H9 (cell line): ENCODE measurements at regions not wholly inside any gene's neighbourhood (a gene's known extent, or its start where the extent isn't known, plus 50 kb on each side); places are given as distances from the start of the nearest gene placed in this dataset.

Experiments
- DNase-seq: peaks from one replicate; pipeline ENCODE4 v3.0.0-alpha.2; 2017
- H2AFZ ChIP-seq: one replicate; pipeline ENCODE4 v1.6.1; 2013; ENCODE audit warnings: mild to moderate bottlenecking, low read length, control low read depth, moderate library complexity
- H2AK5ac ChIP-seq: 2 replicates; pipeline ENCODE4 v1.6.1; 2013; ENCODE audit warnings: low read length, control low read depth, mixed read lengths; ENCODE audit not compliant: insufficient read length
- H2BK120ac ChIP-seq: one replicate; pipeline ENCODE4 v1.6.1; 2013; ENCODE audit warnings: low read depth, mild to moderate bottlenecking, low read length, control low read depth, inconsistent platforms; ENCODE audit not compliant: poor library complexity, severe bottlenecking
- H2BK12ac ChIP-seq: 2 replicates; pipeline ENCODE4 v1.6.1; 2013; ENCODE audit warnings: low read length, control low read depth, mixed read lengths, low read depth; ENCODE audit not compliant: insufficient read length
- H2BK15ac ChIP-seq: 2 replicates; pipeline ENCODE4 v1.6.1; 2013; ENCODE audit warnings: low read depth, low read length, control low read depth
- H2BK20ac ChIP-seq: one replicate; pipeline ENCODE4 v1.6.1; 2013; ENCODE audit warnings: low read depth, mild to moderate bottlenecking, low read length, control low read depth, inconsistent platforms; ENCODE audit not compliant: poor library complexity, severe bottlenecking
- H2BK5ac ChIP-seq: 2 replicates; pipeline ENCODE4 v1.6.1; 2013; ENCODE audit warnings: low read length, control low read depth, mixed read lengths; ENCODE audit not compliant: insufficient read length
- H3K14ac ChIP-seq: 2 replicates; pipeline ENCODE4 v1.6.1; 2013; ENCODE audit warnings: low read length, control low read depth; ENCODE audit not compliant: insufficient read depth
- H3K18ac ChIP-seq: 2 replicates; pipeline ENCODE4 v1.6.1; 2013; ENCODE audit warnings: low read depth, mild to moderate bottlenecking, mixed read lengths, low read length, control low read depth; ENCODE audit not compliant: insufficient read length
- H3K23ac ChIP-seq: 2 replicates; pipeline ENCODE4 v1.6.1; 2013; ENCODE audit warnings: low read length, control low read depth, mixed read lengths, low read depth; ENCODE audit not compliant: insufficient read length
- H3K23me2 ChIP-seq: 2 replicates; pipeline ENCODE4 v1.6.1; 2013; ENCODE audit warnings: low read depth, mild to moderate bottlenecking, mixed read lengths, low read length, control low read depth; ENCODE audit not compliant: insufficient read length, poor library complexity, severe bottlenecking
- H3K27ac ChIP-seq: 2 replicates; pipeline ENCODE4 v1.5.1; 2013; ENCODE audit warnings: low read length, control low read depth, mixed read lengths, low read depth; ENCODE audit not compliant: insufficient read length
- H3K27me3 ChIP-seq: 2 replicates; pipeline ENCODE4 v1.6.1; 2013; ENCODE audit warnings: low read length, control low read depth, inconsistent platforms; ENCODE audit not compliant: insufficient read depth
- H3K4ac ChIP-seq: 2 replicates; pipeline ENCODE4 v1.6.1; 2013; ENCODE audit warnings: low read depth, mild to moderate bottlenecking, control low read depth, inconsistent platforms, low read length, moderate library complexity
- H3K4me1 ChIP-seq: 2 replicates; pipeline ENCODE4 v1.6.1; 2013; ENCODE audit warnings: low read length, control low read depth, inconsistent platforms; ENCODE audit not compliant: insufficient read depth
- H3K4me2 ChIP-seq: 2 replicates; pipeline ENCODE4 v1.6.1; 2013; ENCODE audit warnings: low read length, control low read depth, mixed read lengths; ENCODE audit not compliant: insufficient read length, insufficient read depth
- H3K56ac ChIP-seq: 2 replicates; pipeline ENCODE4 v1.6.1; 2013; ENCODE audit warnings: low read depth, mild to moderate bottlenecking, mixed read lengths, low read length, control low read depth; ENCODE audit not compliant: insufficient read length
- H3K79me1 ChIP-seq: 2 replicates; pipeline ENCODE4 v1.6.1; 2013; ENCODE audit warnings: low read depth, mild to moderate bottlenecking, moderate library complexity, low read length, control low read depth, inconsistent platforms; ENCODE audit not compliant: insufficient read depth, poor library complexity, severe bottlenecking
- H3K79me2 ChIP-seq: 2 replicates; pipeline ENCODE4 v1.6.1; 2013; ENCODE audit warnings: low read length, control low read depth, inconsistent platforms; ENCODE audit not compliant: insufficient read depth
- H3K9ac ChIP-seq: 2 replicates; pipeline ENCODE4 v1.6.1; 2013; ENCODE audit warnings: low read length, control low read depth, mixed read lengths; ENCODE audit not compliant: insufficient read length; ENCODE audit errors: extremely low read depth
- H3K9me3 ChIP-seq: one replicate; pipeline ENCODE4 v1.6.1; 2013; ENCODE audit warnings: low read depth, low read length, inconsistent platforms; ENCODE audit not compliant: control insufficient read depth
- H3T11ph ChIP-seq: one replicate; pipeline ENCODE4 v1.6.1; 2013; ENCODE audit warnings: mild to moderate bottlenecking, low read length, control low read depth, inconsistent platforms
- H4K20me1 ChIP-seq: one replicate; pipeline ENCODE4 v1.6.1; 2013; ENCODE audit not compliant: control insufficient read depth, insufficient read length, insufficient read depth
- H4K5ac ChIP-seq: 2 replicates; pipeline ENCODE4 v1.6.1; 2013; ENCODE audit warnings: low read depth, mild to moderate bottlenecking, mixed read lengths, low read length, control low read depth; ENCODE audit not compliant: insufficient read length
- H4K8ac ChIP-seq: replicated peaks from 2 replicates; pipeline ENCODE4 v1.6.1; 2013; ENCODE audit warnings: low read length, control low read depth, mixed read lengths, low read depth; ENCODE audit not compliant: insufficient read length
- H4K91ac ChIP-seq: 2 replicates; pipeline ENCODE4 v1.6.1; 2013; ENCODE audit warnings: low read depth, mild to moderate bottlenecking, moderate library complexity, mixed read lengths, low read length, control low read depth; ENCODE audit not compliant: insufficient read length
- H3K27ac Mint-ChIP-seq, 3 experiments: 2 replicates in 2 of 3; 3 replicates in 1 of 3; pipeline ENCODE4 v1.8.0; 2020 to 2021; ENCODE audit warnings: mixed read lengths in 3 of 3, mild to moderate bottlenecking in 1 of 3, moderate library complexity in 1 of 3
- H3K27me3 Mint-ChIP-seq: 2 replicates; pipeline ENCODE4 v1.8.0; 2021; ENCODE audit warnings: low read depth, mild to moderate bottlenecking, moderate library complexity, mixed read lengths
- H3K36me3 Mint-ChIP-seq, 3 experiments: 2 replicates in 2 of 3; 3 replicates in 1 of 3; pipeline ENCODE4 v1.8.0; 2020 to 2021; ENCODE audit warnings: low read depth in 3 of 3, mixed read lengths in 3 of 3; ENCODE audit not compliant: insufficient read depth in 1 of 3
- H3K4me1 Mint-ChIP-seq, 2 experiments: 2 replicates each; pipeline ENCODE4 v1.8.0; 2020; ENCODE audit warnings: mixed read lengths in 2 of 2
- H3K4me3 Mint-ChIP-seq, 2 experiments: 2 replicates in 1 of 2; 3 replicates in 1 of 2; pipeline ENCODE4 v1.8.0; 2020 to 2021; ENCODE audit warnings: mild to moderate bottlenecking in 2 of 2, mixed read lengths in 2 of 2, moderate library complexity in 1 of 2
- H3K9me3 Mint-ChIP-seq, 2 experiments: 2 replicates in 1 of 2; 3 replicates in 1 of 2; pipeline ENCODE4 v1.8.0; 2020; ENCODE audit warnings: mild to moderate bottlenecking in 2 of 2, mixed read lengths in 2 of 2, moderate library complexity in 1 of 2
- CTCF ChIP-seq: fragments of 200-600 bp; sonication (generic); conservative IDR thresholded peaks from 3 replicates; pipeline ENCODE4 v1.8.0; 2021; ENCODE audit warnings: antibody characterized with exemption, mild to moderate bottlenecking
- WGBS: extraction: QIAGEN DNeasy Blood & Tissue Kit; methylation state at CpG from one replicate; pipeline ENCODE4 v1.1.7; 2013; ENCODE audit warnings: missing lambda C conversion rate, low lambda C conversion rate, mixed read lengths; ENCODE audit not compliant: insufficient read length; ENCODE audit errors: extremely low coverage; 5-methylcytosine and 5-hydroxymethylcytosine counted together

GRCh38 chr11:22433094-22433455, 94.9 kb downstream of the SLC17A6 start:
- peak overlapping the region; percentile 4 for H3K9ac ChIP-seq
- Mint-ChIP-seq H3K4me3 (no peak overlapping the region), H3K9me3 (peaks cover 4 to 5% of the 10 kb centered on the region in 2 experiments; a peak in 2 of 5 replicates), H3K36me3 (peaks cover 0 to 2% (median 0%) of the 10 kb centered on the region in 3 experiments; a peak in 1 of 7 replicates), H3K27ac (no peak overlapping the region), H3K4me1 (peaks cover 12 to 16% of the 10 kb centered on the region in 2 experiments), H3K27me3 (peaks cover 7% of the 10 kb centered on the region; the same call in 1 of the 2 replicates)
- H3K23me2 ChIP-seq = peaks cover 3% of the 10 kb centered on the region
- H3K79me2 ChIP-seq = no peaks in the 10 kb centered on the region
- peak overlapping the region; percentile 16 for H3K18ac ChIP-seq
- H3K79me1 ChIP-seq = no peaks in the 10 kb centered on the region
- no peak overlapping the region for H2BK120ac ChIP-seq
- no peak overlapping the region for H3K4ac ChIP-seq
- no peak overlapping the region for H3K56ac ChIP-seq
- H2AFZ ChIP-seq = peak overlapping the region; percentile 1
- no peak overlapping the region for H3T11ph ChIP-seq
- H4K91ac ChIP-seq = no peak overlapping the region
- no peak overlapping the region for H2BK5ac ChIP-seq
- no peaks in the 10 kb centered on the region for H3K9me3 ChIP-seq
- no CpG with 5 or more reads among the region's 5 CpGs for WGBS
- H2AK5ac ChIP-seq = no peak overlapping the region
- no peaks in the 10 kb centered on the region for H3K27me3 ChIP-seq
- H2BK15ac ChIP-seq = no peak overlapping the region
- H2BK12ac ChIP-seq = no peak overlapping the region
- no peak overlapping the region for H2BK20ac ChIP-seq
- no peaks in the 10 kb centered on the region for H4K20me1 ChIP-seq
- peak overlapping the region; percentile 59; the same call in 1 of the 2 replicates for H3K14ac ChIP-seq
- DNase-seq = no peak
- 0 out of 2 replicates have a peak, but pooled peaks cover 2% of the 10 kb centered on the region for H3K4me1 ChIP-seq
- H3K27ac ChIP-seq = no peak overlapping the region
- peak overlapping the region; percentile 23 for H3K4me2 ChIP-seq
- TF ChIP-seq CTCF = no peak
- no peak overlapping the region for H4K8ac ChIP-seq
- H4K5ac ChIP-seq = no peak overlapping the region
- H3K23ac ChIP-seq = no peak overlapping the region
